Panc1 (cell line): ENCODE measurements at regions not wholly inside any gene's neighbourhood (a gene's known extent, or its start where the extent isn't known, plus 50 kb on each side); places are given as distances from the start of the nearest gene placed in this dataset.

Experiments used
- ATAC-seq: fragments of 200-7000 bp; cut with Tn5 transposase; 2 replicates; pipeline ENCODE4 v1.9.1; 2020; ENCODE audit warnings: mild to moderate bottlenecking, moderate library complexity
- BruUV-seq: library from RNA; stranded (reverse); fragments of 400-500 nt; replicated peaks from 2 replicates; lab custom pipeline; 2021; lab: Mats Ljungman, UMichigan
- CTCF ChIA-PET: fragments of 300-600 bp; sonication (Branson Sonifier 250); formaldehyde crosslinking; loops from one replicate; lab custom pipeline; 2022; ENCODE audit warnings: antibody characterized with exemption; lab: Charles Lee
- POLR2A ChIA-PET: fragments of 300-600 bp; sonication (Branson Sonifier 250); formaldehyde crosslinking; loops from one replicate; lab custom pipeline; 2022; ENCODE audit warnings: antibody characterized with exemption; lab: Charles Lee
- DNase-seq: peaks from one replicate; pipeline ENCODE4 v3.0.0-alpha.2; 2010; ENCODE audit warnings: low read depth, low spot score
- H3K27ac ChIP-seq: 2 replicates; pipeline ENCODE4 v1.5.1; 2011; ENCODE audit warnings: mild to moderate bottlenecking, low read length, inconsistent platforms
- H3K27me3 ChIP-seq: fragments of 200-500 bp; sonication (Bioruptor generic); 2 replicates; pipeline ENCODE4 v1.6.0; 2014; ENCODE audit warnings: low read length, inconsistent platforms; ENCODE audit not compliant: control insufficient read depth, insufficient read depth
- H3K36me3 ChIP-seq: fragments of 200-500 bp; sonication (Bioruptor generic); 2 replicates; pipeline ENCODE4 v1.5.1; 2014; ENCODE audit warnings: inconsistent platforms, mild to moderate bottlenecking, low read length, moderate library complexity; ENCODE audit not compliant: control insufficient read depth, insufficient read depth
- H3K4me1 ChIP-seq: 2 replicates; pipeline ENCODE4 v1.5.1; 2011; ENCODE audit warnings: inconsistent platforms, mild to moderate bottlenecking, low read length, moderate library complexity; ENCODE audit not compliant: control insufficient read depth, insufficient read depth
- H3K4me3 ChIP-seq, 2 experiments: 2 replicates each; pipeline ENCODE4 v1.5.1; 2011 to 2012; ENCODE audit warnings: low read depth in 2 of 2, low read length in 2 of 2, mild to moderate bottlenecking in 2 of 2, inconsistent platforms in 1 of 2, moderate library complexity in 1 of 2
- H3K9me3 ChIP-seq: fragments of 200-500 bp; sonication (Bioruptor generic); 2 replicates; pipeline ENCODE4 v1.5.1; 2014; ENCODE audit warnings: low read depth, mild to moderate bottlenecking, inconsistent platforms, low read length, moderate library complexity; ENCODE audit not compliant: control insufficient read depth, insufficient read depth
- POLR2AphosphoS5 ChIP-seq: IDR thresholded peaks from 2 replicates; pipeline ENCODE4 v1.6.1; 2012; ENCODE audit warnings: mild to moderate bottlenecking, low read depth, low read length, moderate library complexity
- SIN3A ChIP-seq: IDR thresholded peaks from 2 replicates; pipeline ENCODE4 v1.6.1; 2012; ENCODE audit warnings: low read depth, mild to moderate bottlenecking, low read length, moderate library complexity, borderline replicate concordance; ENCODE audit not compliant: insufficient read depth
- TCF7L2 ChIP-seq: IDR thresholded peaks from 2 replicates; pipeline ENCODE4 v1.6.1; 2011; ENCODE audit warnings: mild to moderate bottlenecking, low read depth, low read length, inconsistent platforms
- in situ Hi-C: cut with HindIII; loops from 2 replicates; pipeline ENCODE4 v1.10.0; 2016; ENCODE audit warnings: low sequenced_read_pairs, low pct_unique_long_range_greater_than_20kb
- intact Hi-C: fragments of 100-400 bp; cut with micrococcal nuclease; formaldehyde crosslinking; loops from one replicate; pipeline ENCODE4 v1.10.0; 2022; ENCODE audit not compliant: unreplicated experiment
- TF ChIP-seq, protein P1 (sequence below): fragments of 450-650 bp; IDR thresholded peaks from 2 replicates; pipeline ENCODE4 v1.5.1; 2017; ENCODE audit warnings: mild to moderate bottlenecking
- TF ChIP-seq, protein P2 (sequence below), 2 experiments: IDR thresholded peaks; 2 replicates each; pipeline ENCODE4 v1.6.1; 2011 to 2012; ENCODE audit warnings: low read depth in 2 of 2, control low read depth in 1 of 2, low read length in 1 of 2, mild to moderate bottlenecking in 1 of 2, moderate library complexity in 1 of 2; ENCODE audit not compliant: insufficient read depth in 1 of 2

DNA sequence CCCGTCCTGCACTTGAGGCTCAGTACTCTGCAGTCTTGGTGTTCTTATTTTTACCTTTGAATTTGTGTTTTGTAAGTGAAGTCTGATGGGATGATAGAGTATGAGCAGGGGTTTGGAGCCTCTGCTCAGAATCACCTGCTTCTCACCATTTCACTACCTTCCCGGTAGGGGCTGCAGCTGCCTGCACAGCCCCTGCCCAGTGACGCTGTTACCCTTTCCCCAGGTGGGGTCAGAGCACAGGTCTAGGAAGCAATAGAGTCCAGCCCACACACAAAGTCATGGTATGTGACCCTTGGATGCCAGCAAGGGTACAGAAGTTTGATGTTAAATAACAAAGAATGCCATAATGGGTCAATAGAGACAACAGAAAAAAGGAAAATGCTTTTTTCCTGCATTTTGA, 101.8 kb upstream of the TCF21 start:
- POLR2A ChIA-PET: no interaction called here

DNA sequence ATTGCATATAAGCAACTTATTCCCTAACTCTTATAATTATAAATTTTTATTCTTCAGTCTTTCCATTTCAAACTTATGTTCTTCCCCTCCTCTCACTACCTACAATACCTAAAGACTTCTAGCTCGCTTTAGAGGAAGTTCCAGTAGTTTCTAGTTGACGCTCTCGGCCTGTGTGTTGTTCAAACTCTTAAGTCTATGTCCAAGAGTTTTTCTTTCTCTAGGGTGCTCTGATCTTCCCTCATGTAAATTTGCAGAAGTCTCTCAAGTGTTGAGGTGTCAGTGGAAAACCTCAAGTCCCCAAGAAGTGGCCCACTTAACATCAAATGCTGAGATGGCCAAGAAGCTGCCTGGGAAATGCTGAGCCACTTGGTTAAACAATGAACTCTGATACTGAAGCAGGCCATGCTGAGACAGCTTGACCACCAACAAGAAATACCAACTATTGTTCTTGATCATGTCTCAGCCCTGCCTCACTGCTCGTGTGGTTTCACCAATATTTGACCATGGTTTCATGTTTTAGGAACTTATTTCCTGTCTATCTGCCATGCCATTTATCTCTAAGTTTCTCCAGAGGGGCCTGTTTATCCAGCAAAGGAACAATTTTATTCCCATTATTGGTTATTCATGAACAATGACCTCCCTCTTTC, 100.9 kb upstream of the TCF21 start:
- Histone ChIP-seq H3K27me3 (no peaks in the 10 kb centered on the region), H3K36me3 (no peaks in the 10 kb centered on the region), H3K4me3 (no peak overlapping the region), H3K4me1 (no peaks in the 10 kb centered on the region), H3K27ac (no peak overlapping the region), H3K9me3 (no peaks in the 10 kb centered on the region)
- ATAC-seq (no peak), DNase-seq (no peak)
- intact Hi-C loops (no loop called here), in situ Hi-C loops (no loop called here)
- BruUV-seq: no TSS peak
- ChIA-PET POLR2A (no interaction called here), CTCF (no interaction called here)
- TF ChIP-seq, protein P1, sequence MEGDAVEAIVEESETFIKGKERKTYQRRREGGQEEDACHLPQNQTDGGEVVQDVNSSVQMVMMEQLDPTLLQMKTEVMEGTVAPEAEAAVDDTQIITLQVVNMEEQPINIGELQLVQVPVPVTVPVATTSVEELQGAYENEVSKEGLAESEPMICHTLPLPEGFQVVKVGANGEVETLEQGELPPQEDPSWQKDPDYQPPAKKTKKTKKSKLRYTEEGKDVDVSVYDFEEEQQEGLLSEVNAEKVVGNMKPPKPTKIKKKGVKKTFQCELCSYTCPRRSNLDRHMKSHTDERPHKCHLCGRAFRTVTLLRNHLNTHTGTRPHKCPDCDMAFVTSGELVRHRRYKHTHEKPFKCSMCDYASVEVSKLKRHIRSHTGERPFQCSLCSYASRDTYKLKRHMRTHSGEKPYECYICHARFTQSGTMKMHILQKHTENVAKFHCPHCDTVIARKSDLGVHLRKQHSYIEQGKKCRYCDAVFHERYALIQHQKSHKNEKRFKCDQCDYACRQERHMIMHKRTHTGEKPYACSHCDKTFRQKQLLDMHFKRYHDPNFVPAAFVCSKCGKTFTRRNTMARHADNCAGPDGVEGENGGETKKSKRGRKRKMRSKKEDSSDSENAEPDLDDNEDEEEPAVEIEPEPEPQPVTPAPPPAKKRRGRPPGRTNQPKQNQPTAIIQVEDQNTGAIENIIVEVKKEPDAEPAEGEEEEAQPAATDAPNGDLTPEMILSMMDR: no peak
- TF ChIP-seq, protein P2, sequence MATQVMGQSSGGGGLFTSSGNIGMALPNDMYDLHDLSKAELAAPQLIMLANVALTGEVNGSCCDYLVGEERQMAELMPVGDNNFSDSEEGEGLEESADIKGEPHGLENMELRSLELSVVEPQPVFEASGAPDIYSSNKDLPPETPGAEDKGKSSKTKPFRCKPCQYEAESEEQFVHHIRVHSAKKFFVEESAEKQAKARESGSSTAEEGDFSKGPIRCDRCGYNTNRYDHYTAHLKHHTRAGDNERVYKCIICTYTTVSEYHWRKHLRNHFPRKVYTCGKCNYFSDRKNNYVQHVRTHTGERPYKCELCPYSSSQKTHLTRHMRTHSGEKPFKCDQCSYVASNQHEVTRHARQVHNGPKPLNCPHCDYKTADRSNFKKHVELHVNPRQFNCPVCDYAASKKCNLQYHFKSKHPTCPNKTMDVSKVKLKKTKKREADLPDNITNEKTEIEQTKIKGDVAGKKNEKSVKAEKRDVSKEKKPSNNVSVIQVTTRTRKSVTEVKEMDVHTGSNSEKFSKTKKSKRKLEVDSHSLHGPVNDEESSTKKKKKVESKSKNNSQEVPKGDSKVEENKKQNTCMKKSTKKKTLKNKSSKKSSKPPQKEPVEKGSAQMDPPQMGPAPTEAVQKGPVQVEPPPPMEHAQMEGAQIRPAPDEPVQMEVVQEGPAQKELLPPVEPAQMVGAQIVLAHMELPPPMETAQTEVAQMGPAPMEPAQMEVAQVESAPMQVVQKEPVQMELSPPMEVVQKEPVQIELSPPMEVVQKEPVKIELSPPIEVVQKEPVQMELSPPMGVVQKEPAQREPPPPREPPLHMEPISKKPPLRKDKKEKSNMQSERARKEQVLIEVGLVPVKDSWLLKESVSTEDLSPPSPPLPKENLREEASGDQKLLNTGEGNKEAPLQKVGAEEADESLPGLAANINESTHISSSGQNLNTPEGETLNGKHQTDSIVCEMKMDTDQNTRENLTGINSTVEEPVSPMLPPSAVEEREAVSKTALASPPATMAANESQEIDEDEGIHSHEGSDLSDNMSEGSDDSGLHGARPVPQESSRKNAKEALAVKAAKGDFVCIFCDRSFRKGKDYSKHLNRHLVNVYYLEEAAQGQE (IDR thresholded peaks at IDR 0.05; ENCODE audit: insufficient read depth in 1 of 2, low read depth in 2 of 2, low read length in 1 of 2): no peak
- TF ChIP-seq POLR2AphosphoS5 (no peak), TCF7L2 (no peak), SIN3A (no peak)

More for the DNA sequence above, 101.8 kb upstream of the TCF21 start:
- no peak overlapping the region for H3K27ac ChIP-seq
- ATAC-seq (no peak), DNase-seq (no peak)
- no peak overlapping the region for H3K4me3 ChIP-seq
- no peaks in the 10 kb centered on the region for H3K4me1 ChIP-seq
- intact Hi-C loops: no loop called here
- CTCF ChIA-PET: no interaction called here
- no peaks in the 10 kb centered on the region for H3K36me3 ChIP-seq
- no peak for TF ChIP-seq POLR2AphosphoS5
- no peaks in the 10 kb centered on the region for H3K9me3 ChIP-seq
- no peaks in the 10 kb centered on the region for H3K27me3 ChIP-seq
- BruUV-seq: no TSS peak
- in situ Hi-C loops: no loop called here

DNA sequence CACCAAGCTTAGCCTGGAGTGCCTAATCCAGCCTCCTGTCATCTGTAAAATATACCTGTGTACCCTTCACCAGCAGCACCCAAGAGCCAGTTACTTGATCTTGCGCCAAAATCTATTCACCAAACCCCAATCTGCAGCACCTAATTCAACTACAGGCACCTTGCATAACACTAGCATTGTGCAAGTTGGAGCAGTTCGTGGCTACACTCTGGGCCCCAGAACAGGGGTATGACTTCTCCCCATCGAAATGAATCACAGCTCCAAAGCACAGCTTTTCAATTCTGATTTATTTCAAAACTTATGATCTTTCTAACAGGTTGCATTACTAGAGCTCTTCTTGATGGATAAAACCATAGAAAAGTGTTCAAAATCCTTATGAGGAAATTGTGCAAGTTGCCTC, 100.4 kb upstream of the TCF21 start:
- ATAC-seq (no peak), DNase-seq (no peak)
- TF ChIP-seq TCF7L2: no peak
- no peak for TF ChIP-seq POLR2AphosphoS5
- TF ChIP-seq, protein P2 (IDR thresholded peaks at IDR 0.05; ENCODE audit: insufficient read depth in 1 of 2, low read depth in 2 of 2, low read length in 1 of 2): no peak
- no peak for TF ChIP-seq SIN3A
- TF ChIP-seq, protein P1: no peak
- Histone ChIP-seq H3K9me3 (no peaks in the 10 kb centered on the region), H3K27ac (no peak overlapping the region), H3K4me3 (no peak overlapping the region), H3K36me3 (no peaks in the 10 kb centered on the region), H3K27me3 (no peaks in the 10 kb centered on the region), H3K4me1 (no peaks in the 10 kb centered on the region)
- in situ Hi-C loops: no loop called here
- CTCF ChIA-PET: no interaction called here
- no TSS peak for BruUV-seq
- POLR2A ChIA-PET: interaction anchor here (0.6 kb wide), 1 partner anchor 22 kb away, joined by 3 read pairs; no protein-coding TSS in a partner anchor
- intact Hi-C loops: no loop called here
